ENCODE measurements at regions not wholly inside any gene's neighbourhood (a gene's known extent, or its start where the extent isn't known, plus 50 kb on each side); places are given as distances from the start of the nearest gene placed in this dataset.

- ATAC-seq: no peak
- no peaks in the 10 kb centered on the region for H3K9me2 ChIP-seq (ENCODE audit: insufficient read depth)
- H3K4me1 ChIP-seq (ENCODE audit: insufficient read depth): no peaks in the 10 kb centered on the region
- no peaks in the 10 kb centered on the region for H3K4me1 Mint-ChIP-seq
- peaks cover 54% of the 10 kb centered on the region for H3K9me3 Mint-ChIP-seq
- peaks cover 9% of the 10 kb centered on the region for H3K27me3 Mint-ChIP-seq (ENCODE audit: insufficient read depth, low read depth, poor library complexity)
- TF ChIP-seq CREB1 (CRISPR knock-in tag; IDR thresholded peaks at IDR 0.05; ENCODE audit: low read depth) (no peak), STAT1 (IDR thresholded peaks at IDR 0.05; ENCODE audit: unreplicated experiment) (no peak)
- H3K4me3 Mint-ChIP-seq: no peak overlapping the region
- H3K4me2 ChIP-seq: no peak overlapping the region
- DNase-seq (ENCODE audit: low spot score): no peak
- no peaks in the 10 kb centered on the region for H3K27me3 ChIP-seq (ENCODE audit: insufficient read depth)
- no peak overlapping the region for H3K27ac ChIP-seq (ENCODE audit: low read depth)
- peaks cover 8% of the 10 kb centered on the region; the same call in 1 of the 2 replicates for H3K36me3 ChIP-seq (ENCODE audit: insufficient read depth)
- H3K36me3 Mint-ChIP-seq (ENCODE audit: low read depth): peaks cover 29% of the 10 kb centered on the region
- H4K20me1 ChIP-seq (replicated peaks; ENCODE audit: insufficient read depth): 0 out of 2 replicates have a peak, but pooled peaks cover 3% of the 10 kb centered on the region
- no peak overlapping the region for H3K4me3 ChIP-seq
- H2AFZ ChIP-seq: no peak overlapping the region
- no peak overlapping the region for H3K27ac Mint-ChIP-seq
- no peaks in the 10 kb centered on the region for H3F3A ChIP-seq (replicated peaks; ENCODE audit: low read depth)
- no peaks in the 10 kb centered on the region for H3K79me2 ChIP-seq (replicated peaks; ENCODE audit: insufficient read depth)
These were observed 83.3 kb upstream of the PRMT8 start for GRCh38 chr12:3407723-3408122.

- Mint-ChIP-seq H3K36me3 (ENCODE audit: low read depth) (peaks cover 26% of the 10 kb centered on the region), H3K27ac (no peak overlapping the region)
These were observed 81.3 kb upstream of the PRMT8 start for GRCh38 chr12:3409662-3410061.

GRCh38 chr12:3416159-3416558, 74.8 kb upstream of the PRMT8 start:
- Mint-ChIP-seq H3K9me3 (peaks cover 4% of the 10 kb centered on the region; the same call in 1 of the 3 replicates), H3K4me3 (no peak overlapping the region), H3K27ac (no peak overlapping the region), H3K36me3 (ENCODE audit: low read depth) (0 out of 3 replicates have a peak, but pooled peaks cover 5% of the 10 kb centered on the region), H3K27me3 (ENCODE audit: insufficient read depth, low read depth, poor library complexity) (peaks cover 8% of the 10 kb centered on the region), H3K4me1 (peaks cover 12% of the 10 kb centered on the region)
- H4K20me1 ChIP-seq (replicated peaks; ENCODE audit: insufficient read depth): peaks cover 4% of the 10 kb centered on the region; the same call in 1 of the 2 replicates
- H3K27me3 ChIP-seq (ENCODE audit: insufficient read depth): no peaks in the 10 kb centered on the region
- no peak overlapping the region for H3K4me3 ChIP-seq
- DNase-seq (ENCODE audit: low spot score) (peak; percentile 28), ATAC-seq (peak; percentile 74)
- no peaks in the 10 kb centered on the region for H3K36me3 ChIP-seq (ENCODE audit: insufficient read depth)
- H3K4me1 ChIP-seq (ENCODE audit: insufficient read depth): peaks cover 8% of the 10 kb centered on the region
- no peaks in the 10 kb centered on the region for H3F3A ChIP-seq (replicated peaks; ENCODE audit: low read depth)
- no peak for TF ChIP-seq POLR2AphosphoS5 (IDR thresholded peaks at IDR 0.05; ENCODE audit: low read depth)
- peak in 1 of 2 experiments; percentile 3; a peak in 1 of 4 replicates for TF ChIP-seq CTCF (conservative IDR thresholded peaks at IDR 0.05; ENCODE audit: low read depth in 2 of 2)
- 0 out of 2 replicates have a peak, but pooled peaks cover 2% of the 10 kb centered on the region for H3K9me2 ChIP-seq (ENCODE audit: insufficient read depth)
- H2AFZ ChIP-seq: no peak overlapping the region
- H3K4me2 ChIP-seq: no peak overlapping the region
- no peak overlapping the region for H3K27ac ChIP-seq (ENCODE audit: low read depth)
- H3K79me2 ChIP-seq (replicated peaks; ENCODE audit: insufficient read depth): no peaks in the 10 kb centered on the region

More at GRCh38 chr12:3409662-3410061, 81.3 kb upstream of the PRMT8 start:
- H3K36me3 ChIP-seq (ENCODE audit: insufficient read depth): peaks cover 8% of the 10 kb centered on the region; the same call in 1 of the 2 replicates
- H3K27me3 Mint-ChIP-seq (ENCODE audit: insufficient read depth, low read depth, poor library complexity): peaks cover 9% of the 10 kb centered on the region
- H3K4me1 ChIP-seq (ENCODE audit: insufficient read depth): no peaks in the 10 kb centered on the region
- no peak overlapping the region for H3K4me2 ChIP-seq
- no peaks in the 10 kb centered on the region for H3K4me1 Mint-ChIP-seq
- 0 out of 2 replicates have a peak, but pooled peaks cover 4% of the 10 kb centered on the region for H4K20me1 ChIP-seq (replicated peaks; ENCODE audit: insufficient read depth)
- TF ChIP-seq EZH2 (IDR thresholded peaks at IDR 0.05; ENCODE audit: low read depth, unreplicated experiment) (no peak), STAT1 (IDR thresholded peaks at IDR 0.05; ENCODE audit: unreplicated experiment) (no peak), CTCF (conservative IDR thresholded peaks at IDR 0.05; ENCODE audit: low read depth in 2 of 2) (peak in 1 of 2 experiments; percentile 50; a peak in 2 of 4 replicates)
- DNase-seq (ENCODE audit: low spot score) (no peak), ATAC-seq (peak; percentile 58)
- no peaks in the 10 kb centered on the region for H3K79me2 ChIP-seq (replicated peaks; ENCODE audit: insufficient read depth)
- H3K27ac ChIP-seq (ENCODE audit: low read depth): no peak overlapping the region
- no peaks in the 10 kb centered on the region for H3F3A ChIP-seq (replicated peaks; ENCODE audit: low read depth)
- H3K9me3 Mint-ChIP-seq: peaks cover 43% of the 10 kb centered on the region
- no peak overlapping the region for H3K4me3 ChIP-seq
- no peak overlapping the region for H2AFZ ChIP-seq
- H3K27me3 ChIP-seq (ENCODE audit: insufficient read depth): no peaks in the 10 kb centered on the region
- no peak overlapping the region for H3K4me3 Mint-ChIP-seq
- 0 out of 2 replicates have a peak, but pooled peaks cover 2% of the 10 kb centered on the region for H3K9me2 ChIP-seq (ENCODE audit: insufficient read depth)

Measured in GM23338 (cell line).